HG02759 (cell line): ENCODE measurements at regions not wholly inside any gene's neighbourhood (a gene's known extent, or its start where the extent isn't known, plus 50 kb on each side); places are given as distances from the start of the nearest gene placed in this dataset.
A peak's percentile ranks its signal among the peaks of the same experiment; 100 is the strongest.
"Not testable (repeated sequence)": the region's sequence is repeated elsewhere in the genome, so short reads cannot be mapped to it uniquely, and the experiment has no call there.

ENCODE experiments used
- ATAC-seq: cut with Tn5 transposase; IDR thresholded peaks from one replicate; pipeline ENCODE4 v1.9.1; 2021; ENCODE audit warnings: mild to moderate bottlenecking, moderate library complexity; ENCODE audit not compliant: unreplicated experiment

- no peak for ATAC-seq
These were observed 536.3 kb downstream of the TMEM121 start for GRCh38 chr14:106062502-106063272.

GRCh38 chr14:106067935-106068334 lies 541.6 kb downstream of the TMEM121 start:
- no peak for ATAC-seq

GRCh38 chr14:106069804-106070625 lies 543.6 kb downstream of the TMEM121 start:
- no peak for ATAC-seq

GRCh38 chr14:106080922-106081321 lies 554.5 kb downstream of the TMEM121 start:
- ATAC-seq, result no peak

GRCh38 chr14:106081721-106082120 lies 555.3 kb downstream of the TMEM121 start:
- ATAC-seq, result not testable (repeated sequence)

GRCh38 chr14:106083082-106083481 lies 556.7 kb downstream of the TMEM121 start:
- no peak for ATAC-seq

- no peak for ATAC-seq
These were observed 561.5 kb downstream of the TMEM121 start for GRCh38 chr14:106087837-106088236.

GRCh38 chr14:106088860-106089259 lies 562.5 kb downstream of the TMEM121 start:
- ATAC-seq, result not testable (repeated sequence)

GRCh38 chr14:106094654-106095189 lies 568.3 kb downstream of the TMEM121 start:
- ATAC-seq, result peak; percentile 58

- ATAC-seq, result no peak
These were observed 581.3 kb downstream of the TMEM121 start for GRCh38 chr14:106107703-106108102.

- ATAC-seq, result no peak
These were observed 583.0 kb downstream of the TMEM121 start for GRCh38 chr14:106109337-106109736.

GRCh38 chr14:106115401-106115800 lies 589.0 kb downstream of the TMEM121 start:
- no peak for ATAC-seq

- ATAC-seq, result not testable (repeated sequence)
These were observed 590.1 kb downstream of the TMEM121 start for GRCh38 chr14:106116339-106116930.

GRCh38 chr14:106120101-106120500 lies 593.7 kb downstream of the TMEM121 start:
- no peak for ATAC-seq

GRCh38 chr14:106129274-106129673 lies 602.9 kb downstream of the TMEM121 start:
- no peak for ATAC-seq

GRCh38 chr14:106129904-106130661 lies 603.7 kb downstream of the TMEM121 start:
- not testable (repeated sequence) for ATAC-seq

- ATAC-seq, result not testable (repeated sequence)
These were observed 606.7 kb downstream of the TMEM121 start for GRCh38 chr14:106133126-106133525.

- ATAC-seq, result no peak
These were observed 608.5 kb downstream of the TMEM121 start for GRCh38 chr14:106134886-106135285.

GRCh38 chr14:106141242-106142220 lies 615.1 kb downstream of the TMEM121 start:
- ATAC-seq, result no peak
